ENCODE measurements at regions not wholly inside any gene's neighbourhood (a gene's known extent, or its start where the extent isn't known, plus 50 kb on each side); places are given as distances from the start of the nearest gene placed in this dataset.

GRCh38 chr17:31724026-31724425 is 135.0 kb downstream of the COPRS start:
- no peak for TF ChIP-seq CTCF (IDR thresholded peaks at IDR 0.05)
- no peak for TF ChIP-seq EZH2 (IDR thresholded peaks at IDR 0.05; ENCODE audit: borderline replicate concordance, insufficient read depth, low read depth, low read length, poor library complexity, severe bottlenecking)
